NCI-H2029 treated with DMSO at 0.1 percent for 48 hours (cell line): ENCODE measurements at regions not wholly inside any gene's neighbourhood (a gene's known extent, or its start where the extent isn't known, plus 50 kb on each side); places are given as distances from the start of the nearest gene placed in this dataset.

ENCODE experiments used
- DNase-seq: peaks from one replicate; lab custom pipeline; 2025; lab: John Stamatoyannopoulos, UW

DNA sequence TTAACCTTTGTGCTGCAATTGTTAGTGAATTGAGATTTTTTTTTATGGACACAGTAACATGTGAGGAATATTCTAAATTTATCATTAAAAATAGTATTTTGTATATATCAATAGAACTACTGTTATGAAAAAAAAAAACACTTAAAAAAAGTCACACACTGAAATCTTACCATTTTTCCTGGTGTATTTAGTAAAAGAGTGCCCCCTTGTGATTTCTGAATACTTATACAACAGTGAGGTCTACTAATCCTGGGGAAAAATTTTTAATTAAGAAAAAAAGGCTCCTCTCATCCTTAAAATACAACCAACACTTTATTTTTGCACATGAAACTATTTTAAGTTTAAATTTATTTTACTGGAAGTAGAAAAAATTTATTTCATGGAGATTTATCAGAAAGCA is 56.4 kb upstream of the SPOCK3 start:
- peak; percentile 12 for DNase-seq

DNA sequence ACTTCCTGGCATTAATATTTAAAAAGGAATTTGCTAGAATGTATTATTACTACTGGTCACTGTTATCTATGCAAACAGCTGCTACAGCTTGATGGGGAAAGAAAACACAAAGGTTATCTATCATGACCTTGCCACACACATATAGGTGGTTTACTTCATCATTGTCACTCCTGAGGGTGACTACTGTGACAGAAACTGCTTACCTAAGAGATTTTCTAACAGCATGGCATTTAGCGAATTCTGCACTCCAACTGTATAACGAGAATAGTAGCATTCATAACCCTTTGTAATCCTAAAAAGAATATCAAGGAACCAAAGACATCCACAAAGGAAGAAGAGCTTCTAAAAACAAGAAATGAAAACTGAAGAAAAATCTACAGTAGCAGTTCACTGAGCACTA is 74.6 kb upstream of the SPOCK3 start:
- no peak for DNase-seq

DNA sequence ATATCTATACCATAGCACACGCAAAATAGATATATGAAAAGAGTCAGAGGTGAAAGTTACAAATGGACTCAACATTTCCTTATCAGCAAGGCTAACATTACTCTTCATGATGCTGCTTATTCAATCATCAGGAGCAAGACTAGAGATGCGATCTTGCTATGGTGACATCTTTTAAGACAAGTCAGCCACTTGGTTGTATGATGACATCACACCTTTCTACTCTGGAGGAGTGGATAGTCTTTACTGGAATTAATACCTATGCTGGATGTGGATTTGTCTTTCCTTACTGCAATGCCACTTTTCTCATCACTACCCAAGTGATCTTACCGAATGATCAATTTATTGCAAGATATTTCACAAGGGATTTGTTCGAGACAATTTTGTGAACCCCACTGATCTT is 87.0 kb upstream of the SPOCK3 start:
- DNase-seq = no peak

DNA sequence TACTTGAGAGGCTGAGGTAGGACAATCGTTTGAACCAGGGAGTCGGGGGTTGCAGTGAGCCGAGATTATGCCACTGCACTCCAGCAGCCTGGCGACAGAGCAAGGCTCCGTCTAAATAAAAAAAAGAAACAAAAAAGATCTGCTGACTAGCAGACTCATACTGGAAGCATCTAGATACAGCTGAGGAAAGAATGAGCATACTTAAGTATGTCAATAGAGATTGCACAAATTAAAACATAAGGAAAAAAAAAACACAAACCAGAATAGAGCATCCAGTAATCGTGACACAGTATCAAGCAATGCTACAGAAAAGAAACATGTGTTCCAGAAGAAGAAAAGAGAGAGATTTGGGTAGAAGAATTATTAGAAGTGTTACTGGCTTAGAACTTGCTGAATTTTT is 105.5 kb upstream of the SPOCK3 start:
- DNase-seq = no peak

DNA sequence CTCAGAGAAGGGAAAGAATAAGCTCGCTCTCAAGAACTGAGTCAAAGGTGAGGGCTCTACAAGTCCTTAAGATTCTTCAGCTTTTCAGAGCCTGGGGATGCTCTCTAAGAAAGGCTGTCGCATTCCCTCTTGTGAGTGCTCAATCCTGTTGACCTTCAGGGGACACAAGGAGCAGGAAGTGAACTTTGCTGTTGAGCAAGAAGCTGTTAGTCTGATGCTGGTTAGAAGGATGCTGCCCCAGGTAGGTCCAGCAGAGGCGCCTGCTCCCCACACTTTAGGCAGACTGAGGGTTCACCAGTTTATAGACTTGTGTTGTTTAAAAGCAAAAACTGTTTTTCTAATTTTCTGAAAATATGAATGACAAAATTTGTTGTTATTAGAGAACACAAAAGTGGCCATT is 125.4 kb upstream of the SPOCK3 start:
- no peak for DNase-seq

DNA sequence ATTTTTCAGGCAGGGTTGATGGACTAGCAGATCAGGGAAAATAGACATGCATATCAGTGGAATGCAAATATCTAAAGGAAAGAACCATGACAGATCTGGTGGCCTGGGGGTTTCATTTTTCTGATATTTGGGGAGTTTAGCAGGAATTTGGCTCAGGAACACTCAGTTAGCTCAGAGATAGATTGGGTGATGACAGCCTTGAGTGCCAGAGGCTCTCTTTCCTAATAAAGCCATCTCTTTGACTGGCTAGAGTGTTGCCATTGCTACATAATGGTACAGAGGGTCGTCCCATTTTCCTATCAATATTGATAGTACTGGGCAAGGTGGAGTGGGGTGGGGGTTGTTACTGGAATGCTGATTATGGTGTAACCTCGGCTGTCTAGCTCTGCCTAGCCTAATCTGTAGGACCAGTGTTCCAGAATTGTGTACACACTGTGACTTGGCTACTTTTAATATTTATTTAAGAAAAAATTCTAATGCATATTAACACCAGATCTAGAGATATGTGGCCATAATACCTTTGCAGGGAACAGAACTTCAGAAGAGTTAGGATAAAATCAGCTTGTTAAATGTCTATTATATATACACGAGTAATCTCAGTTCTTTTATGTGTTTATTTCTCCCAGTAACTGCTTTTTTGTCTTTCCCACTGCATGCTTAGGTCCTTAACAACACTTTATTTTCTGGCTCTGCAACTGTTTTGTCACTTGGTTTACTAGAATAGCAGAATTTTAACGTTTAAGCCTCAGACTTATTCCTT is 145.0 kb upstream of the SPOCK3 start:
- no peak for DNase-seq

DNA sequence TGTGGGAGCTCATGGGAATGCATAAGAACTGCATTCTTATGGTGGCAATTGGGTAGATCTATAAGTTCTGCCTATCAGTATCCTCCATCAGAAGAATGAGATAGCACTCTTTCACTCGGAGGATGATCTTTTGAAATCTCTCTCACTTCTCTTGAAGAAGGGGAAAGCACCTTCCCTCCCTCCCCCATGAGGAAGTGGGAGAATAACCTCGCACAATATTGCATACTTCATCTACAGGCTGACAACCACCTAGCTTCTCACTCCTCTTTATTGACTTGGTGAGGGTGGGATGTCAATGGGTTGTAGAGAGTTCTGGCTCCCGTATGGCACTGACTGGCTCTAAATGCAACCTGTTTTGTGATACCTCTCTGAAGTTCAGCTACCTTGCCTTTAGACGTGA is 146.7 kb upstream of the SPOCK3 start:
- DNase-seq = no peak

DNA sequence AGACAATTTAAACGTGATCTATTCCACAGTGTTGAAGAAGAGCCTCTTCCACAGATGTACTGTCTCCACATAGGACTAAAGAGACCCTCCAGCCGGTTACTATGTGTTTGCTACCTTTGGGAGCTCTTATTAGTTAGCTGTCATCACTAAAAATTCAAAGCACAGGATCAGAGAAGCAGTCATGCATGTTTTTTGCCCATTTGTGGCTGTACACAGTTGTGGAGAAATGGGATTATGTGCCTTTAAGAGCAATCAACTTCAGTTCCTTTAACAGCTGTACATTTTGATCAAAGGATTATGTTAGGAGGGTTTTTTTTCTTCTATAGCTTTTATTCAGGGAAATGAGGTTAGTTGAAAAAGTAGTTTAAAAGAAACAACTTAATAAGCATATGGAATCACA is 149.0 kb upstream of the SPOCK3 start:
- no peak for DNase-seq

DNA sequence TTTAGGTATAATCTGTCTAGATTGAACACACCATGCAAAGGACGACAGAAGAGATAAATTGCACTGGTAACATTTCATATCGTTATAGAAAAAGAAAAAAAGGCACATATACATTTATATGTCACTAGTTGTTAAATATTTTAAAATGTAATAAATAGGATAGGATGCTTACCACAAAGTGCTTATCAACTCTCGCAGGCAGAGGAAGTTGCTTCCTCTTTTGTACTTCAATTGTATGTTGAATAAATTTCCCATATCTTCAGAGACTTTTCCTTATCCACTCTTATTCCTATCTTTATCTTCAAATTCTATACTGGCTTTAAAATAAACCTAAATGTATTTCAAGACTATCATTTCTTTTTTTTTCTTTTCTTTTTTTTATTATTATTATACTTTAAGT is 163.3 kb upstream of the SPOCK3 start:
- DNase-seq = no peak

DNA sequence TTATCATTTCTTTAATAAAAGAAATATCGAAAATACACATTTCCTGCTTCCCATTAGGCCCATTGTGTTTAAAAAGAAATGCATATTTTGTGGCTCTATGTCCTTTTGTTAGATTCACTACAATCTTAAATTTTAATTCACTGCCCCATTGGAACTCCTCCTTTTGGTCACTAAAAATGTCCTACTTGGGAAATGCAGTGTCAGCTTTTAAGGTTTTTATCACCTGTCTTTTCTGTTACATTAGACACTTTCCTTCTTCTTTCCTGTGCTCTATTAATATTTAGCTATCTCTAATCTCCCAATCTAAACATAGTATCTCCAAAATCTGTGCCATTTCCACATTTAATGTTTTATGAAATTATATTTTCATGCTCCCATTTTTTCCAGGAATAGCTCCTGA is 164.9 kb upstream of the SPOCK3 start:
- DNase-seq = no peak

DNA sequence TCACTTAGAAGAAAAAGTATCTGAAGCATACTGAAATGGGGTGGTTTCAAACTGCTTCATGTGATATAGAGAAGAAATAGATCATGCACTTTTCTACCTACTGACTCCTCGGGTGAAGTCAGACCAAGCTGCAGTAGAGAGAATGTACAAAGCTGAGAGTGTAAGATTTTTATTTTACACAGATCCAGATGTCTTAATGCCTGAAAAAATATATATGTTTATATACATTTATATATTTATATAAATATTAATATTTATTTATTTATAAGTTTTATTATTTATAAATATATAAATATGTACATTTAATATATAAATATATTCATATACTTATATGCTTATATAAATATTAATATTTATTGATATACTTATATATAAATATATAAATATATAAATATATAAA is 171.9 kb upstream of the SPOCK3 start:
- no peak for DNase-seq

DNA sequence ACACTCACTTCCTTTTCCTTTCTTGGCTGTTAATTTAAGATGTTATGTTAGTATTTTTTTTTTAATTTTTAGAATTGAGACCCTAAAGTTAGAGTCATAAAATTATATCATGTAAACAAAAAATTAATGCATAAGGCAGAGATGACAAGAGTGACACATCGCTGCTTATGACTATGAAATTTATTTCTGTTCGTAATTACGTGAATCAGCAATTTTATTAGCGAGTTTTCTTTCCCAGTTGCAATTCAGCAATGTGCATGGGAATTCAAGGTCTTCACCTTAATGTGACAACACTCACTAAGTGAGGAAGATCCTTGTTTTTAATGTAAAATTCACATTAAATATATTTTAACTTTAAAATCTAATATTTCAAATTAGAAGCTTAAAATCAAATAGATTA is 181.2 kb upstream of the SPOCK3 start:
- DNase-seq = no peak

DNA sequence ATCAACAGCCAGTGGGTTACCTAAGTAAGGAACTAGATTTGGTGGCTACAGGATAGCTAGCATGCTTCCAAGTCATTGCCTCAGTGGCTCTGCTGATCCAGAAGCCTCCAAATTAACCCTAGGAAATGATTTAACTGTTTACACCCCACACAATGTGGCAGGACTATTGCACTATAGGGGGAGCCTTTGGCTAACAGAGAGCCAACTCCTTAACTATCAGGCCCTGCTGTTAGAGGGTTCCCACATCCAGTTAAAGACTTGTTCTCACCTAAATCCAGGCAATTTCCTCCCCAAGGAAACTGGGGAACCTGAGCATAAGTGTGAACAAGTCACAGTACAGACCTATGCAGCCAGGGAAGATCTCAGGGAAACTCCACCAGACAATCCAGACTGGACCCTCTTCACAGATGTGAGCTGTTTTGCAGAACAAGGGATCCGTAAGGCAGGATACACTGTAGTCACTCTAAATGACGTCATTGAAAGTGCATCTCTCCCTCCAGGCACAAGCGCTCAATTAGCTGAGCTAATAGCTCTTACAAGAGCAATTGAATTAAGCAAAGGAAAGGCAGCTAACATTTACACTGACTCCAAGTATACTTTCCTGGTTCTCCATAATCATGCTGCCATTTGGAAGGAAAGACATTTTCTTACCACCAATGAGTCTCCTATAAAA is 185.3 kb upstream of the SPOCK3 start:
- DNase-seq = no peak

DNA sequence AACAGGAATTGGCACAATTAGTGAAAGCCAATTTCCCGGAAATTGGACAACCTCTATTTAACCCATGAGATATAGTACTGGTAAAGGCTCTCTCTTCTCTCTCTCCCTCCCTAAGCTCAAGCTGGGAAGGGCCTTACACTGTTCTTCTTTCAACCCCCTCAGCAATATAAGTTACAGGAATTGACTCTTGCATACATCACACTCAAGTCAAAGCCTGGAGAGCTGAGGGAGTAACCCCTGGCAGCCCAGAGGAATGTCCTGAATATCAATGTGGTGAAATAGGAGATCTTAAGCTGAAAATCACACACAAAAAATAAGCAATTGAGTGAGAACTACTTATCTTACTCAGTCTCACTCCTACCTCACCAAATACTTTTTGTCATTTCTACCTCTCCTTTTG is 186.9 kb upstream of the SPOCK3 start:
- no peak for DNase-seq

DNA sequence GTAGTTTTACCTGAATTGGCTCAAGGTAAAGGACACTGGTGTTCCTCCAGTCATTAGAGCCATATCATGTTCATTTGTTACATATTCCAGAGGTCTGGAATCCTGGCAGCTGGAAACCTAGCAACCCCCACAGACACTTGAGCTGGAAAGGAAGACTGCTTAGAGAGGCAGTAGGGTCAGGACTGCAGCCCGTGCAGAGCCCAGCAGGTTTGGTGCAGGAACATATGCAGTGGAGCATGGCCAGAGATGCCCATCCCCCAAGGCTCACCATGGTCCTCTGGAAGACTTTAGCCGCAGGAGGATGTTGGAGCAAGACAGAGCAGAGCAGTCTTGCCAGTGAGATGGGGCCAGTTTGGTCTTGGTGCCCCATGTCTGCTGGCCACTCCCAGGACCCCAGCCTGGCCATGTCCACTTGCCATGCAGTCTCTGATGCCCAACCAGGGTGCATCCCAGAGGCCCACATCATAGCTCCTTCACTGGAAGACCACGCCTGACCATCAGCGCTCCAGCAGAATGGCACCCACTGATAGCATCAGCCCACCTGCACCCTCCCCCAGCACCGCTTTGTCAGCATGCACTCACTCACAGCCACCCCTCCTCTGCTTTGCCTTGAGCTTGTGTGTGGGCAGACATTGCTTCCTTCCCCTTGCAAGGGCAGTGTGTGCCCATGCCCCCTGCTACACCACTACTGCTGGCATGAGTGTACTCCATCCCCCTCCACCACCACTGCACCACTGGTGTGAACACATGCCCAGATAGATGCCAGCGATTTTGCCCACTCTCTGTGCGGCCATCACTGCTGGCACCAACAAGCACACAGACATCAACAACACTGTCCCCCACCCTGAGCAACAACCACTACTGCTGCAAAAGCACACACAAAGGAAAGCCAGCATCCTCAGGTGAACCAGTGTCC is 190.3 kb upstream of the SPOCK3 start:
- DNase-seq = no peak

DNA sequence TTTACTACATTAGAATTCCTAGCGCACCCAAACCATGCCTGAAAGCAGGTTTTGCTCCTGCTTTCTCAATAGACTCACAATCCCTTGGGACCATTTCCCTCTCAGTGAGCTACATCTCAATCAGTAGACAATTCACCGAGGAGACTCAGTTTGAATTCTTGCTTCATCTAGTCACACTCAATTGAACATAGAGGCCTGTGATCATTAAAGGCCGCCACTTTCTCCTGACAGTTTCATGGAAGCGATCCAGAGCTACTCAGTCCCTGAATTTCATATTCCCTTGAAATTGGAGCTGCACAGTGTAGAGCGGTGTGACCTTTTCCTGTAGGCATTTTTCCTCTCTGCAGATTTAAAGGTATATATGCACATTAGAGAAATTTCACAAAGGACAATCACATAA is 193.9 kb upstream of the SPOCK3 start:
- DNase-seq = no peak

DNA sequence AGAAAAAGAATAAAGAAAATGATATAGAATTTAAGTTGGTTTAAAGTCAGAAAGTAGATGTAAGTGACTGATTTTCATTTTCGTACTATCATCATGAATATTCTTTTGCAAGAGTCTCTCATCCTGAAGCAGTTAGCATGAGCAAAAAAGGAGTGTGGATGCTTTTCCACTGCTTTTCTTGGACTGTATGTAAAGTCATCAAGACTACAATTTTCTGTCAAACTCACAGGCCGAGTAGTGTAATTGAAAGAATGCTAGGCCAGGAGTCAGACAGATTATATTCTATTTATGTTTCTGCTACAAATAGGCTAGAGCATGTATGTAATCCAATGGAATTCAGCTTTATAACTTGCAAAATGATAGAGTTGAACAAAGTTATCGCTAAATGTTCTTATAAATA is 197.1 kb upstream of the SPOCK3 start:
- no peak for DNase-seq

DNA sequence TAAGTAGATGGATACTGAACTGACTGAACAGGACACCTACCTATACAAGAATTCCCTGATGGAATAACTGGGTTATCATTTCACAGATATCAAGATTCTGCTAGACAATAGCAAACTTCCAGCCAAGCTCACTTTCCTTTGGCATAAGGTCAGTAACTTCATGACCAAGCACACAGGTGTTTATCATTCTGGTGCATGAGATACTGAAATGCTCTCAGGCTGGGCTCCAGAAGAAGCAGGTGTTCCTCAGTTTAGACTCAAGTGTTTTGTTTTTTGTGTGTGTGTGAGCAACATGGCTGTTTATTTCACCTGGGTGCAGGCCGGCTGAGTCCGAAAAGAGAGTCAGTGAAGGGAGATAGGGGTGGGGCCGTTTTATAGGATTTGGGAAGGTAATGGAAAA is 201.5 kb upstream of the SPOCK3 start:
- no peak for DNase-seq

DNA sequence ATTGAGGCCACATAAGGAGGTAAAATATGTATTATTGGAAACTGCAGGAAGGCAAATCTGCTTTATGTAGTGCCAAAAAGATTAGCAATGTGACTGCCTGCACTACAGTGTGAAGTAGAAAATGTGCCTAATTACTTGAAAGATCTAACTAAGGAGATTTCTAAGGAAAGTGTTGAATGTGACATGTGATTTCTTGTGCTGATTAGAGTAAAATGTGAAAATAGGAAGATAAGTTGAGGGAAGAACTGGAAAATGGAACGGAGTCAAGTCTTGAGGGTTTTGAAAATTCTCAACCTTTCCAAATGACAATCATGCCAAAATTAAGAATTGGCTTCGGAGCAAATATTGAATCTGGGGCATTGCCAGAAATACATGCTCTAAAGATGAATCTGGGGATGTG is 209.5 kb upstream of the SPOCK3 start:
- no peak for DNase-seq

DNA sequence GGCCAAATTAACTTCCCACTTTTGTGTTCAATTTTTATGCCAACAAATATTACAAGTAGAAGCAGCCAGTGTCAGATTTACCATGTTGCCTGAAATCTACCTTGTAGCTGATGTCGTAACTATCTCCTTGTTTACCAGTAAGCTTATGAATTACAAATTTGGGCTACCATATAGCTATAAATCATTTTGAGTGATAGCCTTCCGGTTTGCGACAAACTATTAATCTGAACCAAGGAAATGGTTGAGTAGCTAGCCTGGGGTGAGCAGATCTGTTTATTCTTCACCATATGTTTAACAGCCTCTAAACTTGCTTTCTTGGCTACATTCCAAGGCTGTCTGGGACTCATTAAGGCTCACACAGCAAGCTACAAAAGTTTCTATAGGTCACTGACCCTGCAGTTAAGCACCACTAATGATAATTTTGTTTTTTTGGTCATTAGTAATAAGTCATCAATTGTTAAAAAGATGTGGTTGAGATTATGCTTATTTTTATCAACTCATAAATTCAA is 218.7 kb upstream of the SPOCK3 start:
- no peak for DNase-seq

DNA sequence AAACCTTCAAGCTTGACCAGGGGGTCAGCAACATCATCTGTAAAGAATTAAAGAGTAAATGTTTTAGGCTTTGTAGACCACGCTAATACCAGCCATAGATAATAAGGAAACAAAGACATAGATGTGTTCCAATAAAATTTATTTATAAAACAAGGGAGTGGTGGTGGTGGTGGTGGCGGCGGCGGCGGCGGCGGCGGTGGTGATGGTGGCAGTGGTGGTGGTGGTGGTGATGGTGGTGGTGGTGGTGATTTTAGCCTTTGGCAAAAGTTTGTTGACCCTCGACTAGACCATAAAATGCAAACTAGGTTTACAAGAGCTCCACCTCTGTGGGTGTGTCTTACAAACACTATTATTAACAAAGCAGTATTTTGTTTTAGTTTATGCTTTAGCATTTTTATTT is 222.3 kb upstream of the SPOCK3 start:
- no peak for DNase-seq

DNA sequence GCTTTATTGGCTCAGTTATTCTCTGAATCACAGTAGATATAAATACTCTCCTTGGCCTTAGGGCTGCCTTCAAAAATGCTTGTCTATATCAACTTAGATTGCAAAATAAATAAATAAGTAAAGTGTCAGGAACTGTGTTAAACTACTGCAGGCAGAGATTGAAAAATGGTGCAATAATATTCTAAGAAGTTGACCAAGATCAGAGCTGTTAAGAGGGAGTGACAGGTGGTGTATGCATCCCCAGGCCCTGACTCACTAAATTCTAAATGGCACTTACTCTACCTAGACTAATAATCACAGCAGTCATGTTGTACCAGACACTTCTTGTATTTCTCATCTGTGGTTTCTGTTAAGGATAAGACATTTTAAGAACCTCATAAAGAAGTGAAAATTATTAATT is 235.1 kb upstream of the SPOCK3 start:
- DNase-seq = no peak

DNA sequence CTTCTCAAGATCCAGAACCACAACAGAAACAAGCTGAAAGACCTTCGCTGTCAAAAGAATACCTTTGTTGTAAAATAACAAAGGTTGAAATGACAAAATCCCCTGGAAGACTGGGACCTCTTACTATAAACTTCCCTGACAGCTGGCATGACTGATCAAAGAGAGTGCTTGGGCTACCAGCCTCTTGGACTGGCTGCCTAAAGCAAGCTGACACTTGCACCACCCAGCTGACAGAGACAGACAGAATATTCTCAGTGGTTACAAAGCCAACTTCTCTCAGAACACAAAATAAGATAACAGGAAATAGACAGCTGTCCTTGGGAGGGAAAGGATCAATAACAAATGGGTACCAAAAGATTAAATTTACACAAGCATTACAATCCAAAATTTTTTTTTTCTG is 241.7 kb upstream of the SPOCK3 start:
- no peak for DNase-seq
